ENCODE measurements at regions not wholly inside any gene's neighbourhood (a gene's known extent, or its start where the extent isn't known, plus 50 kb on each side); places are given as distances from the start of the nearest gene placed in this dataset.

GRCh38 chr4:140211161-140211560 lies 57.2 kb upstream of the MAML3 start:
- DNase-seq: no peak

GRCh38 chr4:140208921-140209320 lies 54.9 kb upstream of the MAML3 start:
- DNase-seq: no peak
